Keratinocyte (primary cell): ENCODE measurements at regions not wholly inside any gene's neighbourhood (a gene's known extent, or its start where the extent isn't known, plus 50 kb on each side); places are given as distances from the start of the nearest gene placed in this dataset.

Experiments
- DNase-seq: peaks from one replicate; pipeline ENCODE4 v3.0.0-alpha.2; 2011; ENCODE audit warnings: low read depth, missing footprints, low spot score
- FAIRE-seq: peaks from 2 replicates; lab custom pipeline; 2011; peaks lifted over from hg19 to GRCh38; lab: Jason Lieb, UNC
- H2AFZ ChIP-seq: 2 replicates; pipeline ENCODE4 v1.6.0; 2012; ENCODE audit warnings: low read length, control low read depth, inconsistent platforms; ENCODE audit not compliant: control insufficient read depth
- H3K27ac ChIP-seq: 2 replicates; pipeline ENCODE4 v1.5.1; 2011; ENCODE audit warnings: low read length; ENCODE audit not compliant: control insufficient read depth, insufficient read depth
- H3K27me3 ChIP-seq: 3 replicates; pipeline ENCODE4 v1.6.0; 2011; ENCODE audit warnings: low read length; ENCODE audit not compliant: control insufficient read depth, insufficient read depth; ENCODE audit errors: extremely low read depth
- H3K36me3 ChIP-seq, 2 experiments: 2 replicates in 1 of 2; 3 replicates in 1 of 2; pipeline ENCODE4 v1.5.1; 2011; ENCODE audit warnings: low read length in 2 of 2, mild to moderate bottlenecking in 1 of 2; ENCODE audit not compliant: control insufficient read depth in 2 of 2, insufficient read depth in 2 of 2; ENCODE audit errors: extremely low read depth in 1 of 2
- H3K4me1 ChIP-seq: 3 replicates; pipeline ENCODE4 v1.5.1; 2011; ENCODE audit warnings: low read length; ENCODE audit not compliant: control insufficient read depth, insufficient read depth; ENCODE audit errors: extremely low read depth
- H3K4me2 ChIP-seq: 3 replicates; pipeline ENCODE4 v1.6.0; 2011; ENCODE audit warnings: low read depth, low read length; ENCODE audit not compliant: control insufficient read depth, insufficient read depth; ENCODE audit errors: extremely low read depth
- H3K4me3 ChIP-seq, 3 experiments: fragments of 200-600 bp in 1 of 3; sonication (generic) in 1 of 3; 2 replicates in 2 of 3; 3 replicates in 1 of 3; pipeline ENCODE4 v1.5.1; 2011 to 2016; ENCODE audit warnings: low read length in 3 of 3, mild to moderate bottlenecking in 3 of 3, control low read depth in 2 of 3, inconsistent platforms in 1 of 3, low read depth in 1 of 3, mixed read lengths in 1 of 3, mixed run types in 1 of 3, moderate library complexity in 1 of 3; ENCODE audit not compliant: control insufficient read depth in 2 of 3, insufficient read depth in 2 of 3; ENCODE audit errors: extremely low read depth in 1 of 3
- H3K79me2 ChIP-seq: 2 replicates; pipeline ENCODE4 v1.6.0; 2012; ENCODE audit warnings: low read length; ENCODE audit not compliant: control insufficient read depth, insufficient read depth
- H3K9ac ChIP-seq: 3 replicates; pipeline ENCODE4 v1.6.0; 2011; ENCODE audit warnings: low read length; ENCODE audit not compliant: control insufficient read depth, insufficient read depth; ENCODE audit errors: extremely low read depth
- H3K9me1 ChIP-seq: 3 replicates; pipeline ENCODE4 v1.6.0; 2011; ENCODE audit warnings: low read length; ENCODE audit not compliant: control insufficient read depth, insufficient read depth; ENCODE audit errors: extremely low read depth
- H3K9me3 ChIP-seq: 2 replicates; pipeline ENCODE4 v1.5.1; 2012; ENCODE audit warnings: low read depth, low read length; ENCODE audit not compliant: control insufficient read depth
- H4K20me1 ChIP-seq: 3 replicates; pipeline ENCODE4 v1.6.0; 2011; ENCODE audit warnings: low read length; ENCODE audit not compliant: control insufficient read depth, insufficient read depth; ENCODE audit errors: extremely low read depth
- EZH2 ChIP-seq: IDR thresholded peaks from one replicate; pipeline ENCODE4 v1.6.1; 2012; ENCODE audit warnings: inconsistent platforms, mild to moderate bottlenecking, low read length, moderate library complexity
- dilution Hi-C: fragments of 300-500 bp; cut with MboI; formaldehyde crosslinking; loops from one replicate; pipeline ENCODE4 v1.7.0; 2020; ENCODE audit warnings: low sequenced_read_pairs; ENCODE audit not compliant: extremely low pct_ligation_motif_present
- TF ChIP-seq, protein P1 (sequence below), 3 experiments: IDR thresholded peaks in 1 of 3; conservative IDR thresholded peaks in 1 of 3; optimal IDR thresholded peaks in 1 of 3; 2 replicates in 2 of 3; 3 replicates in 1 of 3; pipeline versions ENCODE3 to v1.5.1; 2011; ENCODE audit warnings: low read length in 3 of 3, mild to moderate bottlenecking in 3 of 3, moderate library complexity in 2 of 3, control low read depth in 1 of 3, inconsistent platforms in 1 of 3; ENCODE audit not compliant: insufficient read depth in 2 of 3; ENCODE audit errors: extremely low read depth in 1 of 3

DNA sequence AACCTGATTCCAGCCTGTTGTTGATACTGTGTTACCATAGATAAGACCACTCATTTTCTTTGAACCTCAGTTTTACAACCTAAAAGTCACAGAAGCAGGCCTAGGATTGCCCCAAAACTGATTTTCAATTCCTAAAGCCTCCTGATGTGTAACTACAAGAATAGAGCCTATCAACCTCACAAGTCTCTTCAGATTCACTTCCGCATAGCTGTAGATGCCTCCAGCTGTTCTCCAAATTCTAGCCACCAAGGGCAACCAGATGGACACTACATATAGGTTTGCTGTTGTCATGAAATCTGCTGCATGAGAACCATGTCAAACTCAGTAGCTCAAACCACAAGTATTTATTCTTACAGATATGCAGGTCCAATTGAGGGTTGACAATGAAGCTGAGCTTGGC is 143.5 kb downstream of the SPATA31D1 start:
- no peaks in the 10 kb centered on the region for H3K27me3 ChIP-seq
- no peaks in the 10 kb centered on the region for H3K9me1 ChIP-seq
- no peak overlapping the region for H3K27ac ChIP-seq
- H3K79me2 ChIP-seq: no peaks in the 10 kb centered on the region
- DNase-seq: no peak
- H3K9ac ChIP-seq: no peak overlapping the region
- H3K36me3 ChIP-seq: no peaks in the 10 kb centered on the region
- no peak overlapping the region for H3K4me3 ChIP-seq
- H3K4me2 ChIP-seq: no peak overlapping the region
- H3K4me1 ChIP-seq: no peaks in the 10 kb centered on the region
- dilution Hi-C loops: no loop called here
- FAIRE-seq: no peak
- H2AFZ ChIP-seq: no peak overlapping the region
- H4K20me1 ChIP-seq: no peaks in the 10 kb centered on the region
- no peaks in the 10 kb centered on the region for H3K9me3 ChIP-seq
- TF ChIP-seq EZH2: no peak
- TF ChIP-seq, protein P1, sequence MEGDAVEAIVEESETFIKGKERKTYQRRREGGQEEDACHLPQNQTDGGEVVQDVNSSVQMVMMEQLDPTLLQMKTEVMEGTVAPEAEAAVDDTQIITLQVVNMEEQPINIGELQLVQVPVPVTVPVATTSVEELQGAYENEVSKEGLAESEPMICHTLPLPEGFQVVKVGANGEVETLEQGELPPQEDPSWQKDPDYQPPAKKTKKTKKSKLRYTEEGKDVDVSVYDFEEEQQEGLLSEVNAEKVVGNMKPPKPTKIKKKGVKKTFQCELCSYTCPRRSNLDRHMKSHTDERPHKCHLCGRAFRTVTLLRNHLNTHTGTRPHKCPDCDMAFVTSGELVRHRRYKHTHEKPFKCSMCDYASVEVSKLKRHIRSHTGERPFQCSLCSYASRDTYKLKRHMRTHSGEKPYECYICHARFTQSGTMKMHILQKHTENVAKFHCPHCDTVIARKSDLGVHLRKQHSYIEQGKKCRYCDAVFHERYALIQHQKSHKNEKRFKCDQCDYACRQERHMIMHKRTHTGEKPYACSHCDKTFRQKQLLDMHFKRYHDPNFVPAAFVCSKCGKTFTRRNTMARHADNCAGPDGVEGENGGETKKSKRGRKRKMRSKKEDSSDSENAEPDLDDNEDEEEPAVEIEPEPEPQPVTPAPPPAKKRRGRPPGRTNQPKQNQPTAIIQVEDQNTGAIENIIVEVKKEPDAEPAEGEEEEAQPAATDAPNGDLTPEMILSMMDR (optimal IDR thresholded peaks at IDR 0.05 in 1 of 3, IDR thresholded peaks at IDR 0.05 in 1 of 3, conservative IDR thresholded peaks at IDR 0.05 in 1 of 3; ENCODE audit: extremely low read depth in 1 of 3, insufficient read depth in 2 of 3, low read length in 3 of 3): no peak

GRCh38 chr9:82134010-82134409 is 145.4 kb downstream of the SPATA31D1 start:
- H3K4me2 ChIP-seq: no peak overlapping the region
- no peak for FAIRE-seq
- no peaks in the 10 kb centered on the region for H3K4me1 ChIP-seq
- DNase-seq: no peak
- H3K36me3 ChIP-seq: no peaks in the 10 kb centered on the region
- TF ChIP-seq, protein P1 (optimal IDR thresholded peaks at IDR 0.05 in 1 of 3, IDR thresholded peaks at IDR 0.05 in 1 of 3, conservative IDR thresholded peaks at IDR 0.05 in 1 of 3; ENCODE audit: extremely low read depth in 1 of 3, insufficient read depth in 2 of 3, low read length in 3 of 3): no peak
- no peak for TF ChIP-seq EZH2
- no peak overlapping the region for H3K9ac ChIP-seq
- no peaks in the 10 kb centered on the region for H3K79me2 ChIP-seq
- H3K27ac ChIP-seq: no peak overlapping the region
- H2AFZ ChIP-seq: no peak overlapping the region
- dilution Hi-C loops: no loop called here
- H4K20me1 ChIP-seq: no peaks in the 10 kb centered on the region
- H3K9me3 ChIP-seq: no peaks in the 10 kb centered on the region
- no peak overlapping the region for H3K4me3 ChIP-seq
- no peaks in the 10 kb centered on the region for H3K27me3 ChIP-seq
- no peaks in the 10 kb centered on the region for H3K9me1 ChIP-seq
